Stomach smooth muscle (tissue), 2 donors: ENCODE measurements at regions not wholly inside any gene's neighbourhood (a gene's known extent, or its start where the extent isn't known, plus 50 kb on each side); places are given as distances from the start of the nearest gene placed in this dataset.

Experiments
- H3K27ac ChIP-seq: one replicate; pipeline ENCODE4 v1.7.0; 2013; ENCODE audit warnings: mild to moderate bottlenecking, low read length, inconsistent platforms
- H3K27me3 ChIP-seq, 2 donors: one replicate each; pipeline ENCODE4 v1.7.0; 2013; ENCODE audit warnings: low read length in 2 of 2; ENCODE audit not compliant: insufficient read depth in 2 of 2, control insufficient read depth in 1 of 2
- H3K36me3 ChIP-seq, 2 donors: one replicate each; pipeline ENCODE4 v1.7.0; 2013; ENCODE audit warnings: low read length in 2 of 2; ENCODE audit not compliant: control insufficient read depth in 2 of 2, insufficient read depth in 2 of 2
- H3K4me1 ChIP-seq: one replicate; pipeline ENCODE4 v1.7.0; 2013; ENCODE audit warnings: low read length; ENCODE audit not compliant: control insufficient read depth, insufficient read depth
- H3K4me3 ChIP-seq, 2 donors: one replicate each; pipeline ENCODE4 v1.7.0; 2013; ENCODE audit warnings: low read length in 2 of 2
- H3K9ac ChIP-seq, 2 donors: one replicate each; pipeline ENCODE4 v1.7.0; 2013; ENCODE audit warnings: low read length in 2 of 2, mild to moderate bottlenecking in 1 of 2
- H3K9me3 ChIP-seq, 2 donors: one replicate each; pipeline ENCODE4 v1.7.0; 2013; ENCODE audit warnings: low read length in 2 of 2; ENCODE audit not compliant: control insufficient read depth in 2 of 2
- donor health status: healthy.
- donor health status: Pancreatic carcinoma.

DNA sequence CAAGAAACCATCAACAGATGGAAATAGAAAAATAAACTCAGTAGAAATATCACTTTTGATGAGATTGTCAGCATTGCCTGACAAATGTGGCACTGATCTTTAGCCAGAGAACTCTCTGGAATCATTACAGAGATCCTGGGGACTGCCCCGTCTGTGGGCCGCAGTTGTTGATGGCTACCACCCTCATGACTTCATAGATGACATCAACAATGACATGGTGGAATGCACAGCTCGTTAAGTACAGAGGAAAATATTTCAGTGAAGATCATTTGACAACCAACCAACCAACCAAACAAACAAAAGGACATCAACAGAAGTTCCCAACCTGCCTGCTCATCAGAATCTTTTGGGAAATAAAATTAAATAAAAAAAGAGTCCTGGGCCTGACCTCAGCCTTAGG, 132.6 kb downstream of the UCHL1 start:
- Histone ChIP-seq H3K9me3 (no peaks in the 10 kb centered on the region), H3K4me1 (no peaks in the 10 kb centered on the region), H3K27ac (no peak overlapping the region), H3K27me3 (no peaks in the 10 kb centered on the region), H3K9ac (no peak overlapping the region), H3K36me3 (no peaks in the 10 kb centered on the region), H3K4me3 (no peak overlapping the region)

DNA sequence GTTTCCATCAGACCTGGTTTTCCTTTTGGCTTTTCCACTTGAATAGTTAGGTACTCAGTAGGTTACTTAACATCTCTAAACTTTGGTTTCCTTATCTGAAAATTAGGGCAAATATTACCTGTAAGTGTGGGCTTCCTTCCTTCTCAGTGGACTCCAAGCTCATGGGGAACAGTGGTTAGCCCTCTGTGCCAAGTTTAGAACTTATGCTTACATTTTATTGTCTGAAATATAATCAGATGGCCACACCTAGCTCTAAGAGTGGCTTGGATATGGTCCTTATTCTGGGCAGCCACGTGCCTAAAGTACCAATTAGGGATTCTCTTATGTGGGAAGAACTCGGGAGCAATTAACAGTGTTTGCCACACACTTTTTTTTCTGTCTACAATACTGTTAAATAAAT, 133.9 kb downstream of the UCHL1 start:
- Histone ChIP-seq H3K9me3 (no peaks in the 10 kb centered on the region), H3K4me1 (no peaks in the 10 kb centered on the region), H3K4me3 (no peak overlapping the region), H3K36me3 (no peaks in the 10 kb centered on the region), H3K27ac (no peak overlapping the region), H3K27me3 (no peaks in the 10 kb centered on the region), H3K9ac (no peak overlapping the region)

DNA sequence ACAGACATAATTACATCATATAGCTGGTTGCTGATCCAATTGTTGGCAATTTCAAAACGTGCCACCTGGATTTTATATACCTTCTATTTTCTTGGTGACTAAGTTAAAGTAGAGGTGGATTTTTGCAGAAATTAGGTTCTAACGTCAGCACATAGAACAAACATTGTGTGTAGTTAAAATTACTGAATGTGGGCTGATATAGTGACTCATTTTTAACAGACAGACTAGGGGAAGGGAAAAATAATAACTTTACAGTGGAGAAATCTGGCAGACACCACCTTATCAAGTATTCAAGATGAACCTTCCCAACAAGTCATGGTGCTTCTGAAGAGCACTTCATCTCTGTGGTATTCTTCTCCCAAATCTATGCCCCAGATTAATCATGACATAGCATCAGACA, 134.5 kb downstream of the UCHL1 start:
- H3K36me3 ChIP-seq, result no peaks in the 10 kb centered on the region
- H3K4me1 ChIP-seq, result no peaks in the 10 kb centered on the region
- H3K27me3 ChIP-seq, result no peaks in the 10 kb centered on the region
- no peak overlapping the region for H3K9ac ChIP-seq
- H3K27ac ChIP-seq, result no peak overlapping the region
- H3K4me3 ChIP-seq, result no peak overlapping the region
- no peaks in the 10 kb centered on the region for H3K9me3 ChIP-seq

DNA sequence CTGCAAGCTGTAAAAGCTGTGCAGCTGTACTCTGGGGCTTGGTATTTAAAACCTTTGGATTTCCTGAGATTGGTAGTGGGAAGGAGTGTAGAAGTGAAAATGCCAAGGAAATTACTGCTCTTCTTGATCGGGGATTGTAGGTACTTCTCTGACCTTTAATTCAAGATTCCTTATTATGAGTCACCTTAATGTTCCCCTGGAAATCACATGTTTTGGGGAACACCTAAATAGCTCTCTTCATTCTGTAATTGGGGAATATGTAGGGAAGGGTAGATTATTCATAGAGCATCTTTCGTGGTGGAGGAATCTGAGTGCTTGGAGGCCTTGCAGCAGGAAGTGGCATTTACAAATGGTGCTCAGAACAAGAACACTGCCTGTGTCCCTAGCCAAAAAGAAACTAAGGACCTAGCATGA, 137.8 kb downstream of the UCHL1 start:
- no peaks in the 10 kb centered on the region for H3K4me1 ChIP-seq
- H3K36me3 ChIP-seq, result no peaks in the 10 kb centered on the region
- no peak overlapping the region for H3K4me3 ChIP-seq
- H3K9ac ChIP-seq, result no peak overlapping the region
- H3K27ac ChIP-seq, result no peak overlapping the region
- H3K9me3 ChIP-seq, result no peaks in the 10 kb centered on the region
- no peaks in the 10 kb centered on the region for H3K27me3 ChIP-seq

DNA sequence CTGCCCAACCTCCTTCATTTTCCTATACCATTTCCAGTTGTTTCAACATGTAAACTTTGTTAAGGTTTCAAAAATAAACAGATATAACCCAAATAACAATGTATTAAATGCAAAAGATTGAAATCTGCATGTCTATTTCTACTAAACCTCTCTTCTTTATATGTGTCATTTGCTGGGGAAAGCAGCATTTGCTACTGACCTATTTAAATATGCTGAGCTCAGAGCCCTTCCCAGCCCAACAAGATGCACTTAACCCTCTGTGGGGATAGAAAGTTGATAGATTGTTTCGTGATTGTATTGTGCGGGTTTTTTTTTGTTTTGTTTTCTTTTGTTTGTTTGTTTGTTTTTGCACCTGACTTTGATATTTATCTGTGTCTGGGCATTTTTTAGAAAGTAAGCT, 139.5 kb downstream of the UCHL1 start:
- H3K36me3 ChIP-seq, result no peaks in the 10 kb centered on the region
- no peaks in the 10 kb centered on the region for H3K27me3 ChIP-seq
- H3K9ac ChIP-seq, result no peak overlapping the region
- no peak overlapping the region for H3K27ac ChIP-seq
- no peak overlapping the region for H3K4me3 ChIP-seq
- H3K9me3 ChIP-seq, result no peaks in the 10 kb centered on the region
- no peaks in the 10 kb centered on the region for H3K4me1 ChIP-seq

DNA sequence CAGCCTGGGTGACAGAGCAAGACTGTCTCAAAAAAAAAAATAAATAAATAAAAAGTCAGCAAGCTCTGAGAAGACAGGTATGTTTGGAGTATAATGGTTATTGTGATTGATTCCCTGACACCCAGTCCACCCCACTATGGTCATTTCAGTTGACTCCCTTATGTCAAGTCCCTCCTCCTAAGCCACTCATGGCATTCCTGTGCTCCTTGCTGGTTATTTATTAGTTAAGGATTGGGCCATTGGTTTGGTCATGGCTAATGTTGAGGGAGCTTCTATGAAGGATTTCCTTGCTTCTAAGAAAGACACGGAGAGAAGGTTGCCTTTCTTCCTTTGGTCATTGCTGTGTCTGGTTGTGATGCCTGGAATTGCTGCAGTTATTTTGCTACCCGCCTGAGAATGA, 140.1 kb downstream of the UCHL1 start:
- Histone ChIP-seq H3K9ac (no peak overlapping the region), H3K36me3 (no peaks in the 10 kb centered on the region), H3K9me3 (no peaks in the 10 kb centered on the region), H3K4me1 (no peaks in the 10 kb centered on the region), H3K27ac (no peak overlapping the region), H3K27me3 (no peaks in the 10 kb centered on the region), H3K4me3 (no peak overlapping the region)

DNA sequence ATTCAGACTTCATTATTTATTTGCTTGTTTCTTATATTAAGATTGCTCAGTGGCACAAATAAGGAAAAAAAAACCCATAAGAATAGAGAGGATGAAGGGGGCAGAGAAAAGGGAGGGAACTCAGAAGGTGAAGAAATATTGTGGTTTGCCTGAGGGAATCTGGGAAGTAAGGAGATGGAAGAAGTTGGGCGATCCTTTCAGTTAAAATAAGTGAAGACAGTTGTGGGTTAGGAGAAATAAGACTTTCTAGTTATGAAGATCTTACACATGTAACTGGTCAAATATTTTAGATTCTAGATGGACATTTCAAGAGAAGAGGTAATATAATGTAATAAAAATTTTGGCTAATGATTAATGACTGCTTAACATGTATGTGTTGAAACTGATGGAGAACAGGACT, 138.7 kb upstream of the LIMCH1 start:
- Histone ChIP-seq H3K9ac (no peak overlapping the region), H3K9me3 (no peaks in the 10 kb centered on the region), H3K27me3 (no peaks in the 10 kb centered on the region), H3K36me3 (no peaks in the 10 kb centered on the region), H3K4me3 (no peak overlapping the region), H3K4me1 (no peaks in the 10 kb centered on the region), H3K27ac (no peak overlapping the region)

DNA sequence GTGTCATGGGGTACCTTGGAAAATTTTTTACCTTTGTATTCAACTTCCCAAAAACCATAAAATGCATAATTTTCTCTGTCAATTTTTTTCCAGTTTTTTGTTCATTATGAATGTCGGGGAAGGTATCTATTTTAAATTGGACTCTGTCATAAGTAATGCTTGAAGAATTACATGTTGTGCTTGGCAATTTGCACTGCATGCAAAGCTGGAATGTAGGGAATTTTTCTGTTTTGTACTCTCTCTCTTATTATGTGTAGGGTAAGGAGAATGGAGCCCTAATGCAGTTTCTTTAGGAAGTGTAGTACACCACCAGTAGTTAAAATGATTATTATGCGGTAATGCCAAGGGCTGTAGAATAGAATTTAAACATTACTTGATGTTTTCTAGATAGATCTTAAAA, 137.7 kb upstream of the LIMCH1 start:
- no peak overlapping the region for H3K4me3 ChIP-seq
- H3K27me3 ChIP-seq, result no peaks in the 10 kb centered on the region
- H3K9ac ChIP-seq, result no peak overlapping the region
- no peak overlapping the region for H3K27ac ChIP-seq
- no peaks in the 10 kb centered on the region for H3K9me3 ChIP-seq
- no peaks in the 10 kb centered on the region for H3K4me1 ChIP-seq
- H3K36me3 ChIP-seq, result no peaks in the 10 kb centered on the region

DNA sequence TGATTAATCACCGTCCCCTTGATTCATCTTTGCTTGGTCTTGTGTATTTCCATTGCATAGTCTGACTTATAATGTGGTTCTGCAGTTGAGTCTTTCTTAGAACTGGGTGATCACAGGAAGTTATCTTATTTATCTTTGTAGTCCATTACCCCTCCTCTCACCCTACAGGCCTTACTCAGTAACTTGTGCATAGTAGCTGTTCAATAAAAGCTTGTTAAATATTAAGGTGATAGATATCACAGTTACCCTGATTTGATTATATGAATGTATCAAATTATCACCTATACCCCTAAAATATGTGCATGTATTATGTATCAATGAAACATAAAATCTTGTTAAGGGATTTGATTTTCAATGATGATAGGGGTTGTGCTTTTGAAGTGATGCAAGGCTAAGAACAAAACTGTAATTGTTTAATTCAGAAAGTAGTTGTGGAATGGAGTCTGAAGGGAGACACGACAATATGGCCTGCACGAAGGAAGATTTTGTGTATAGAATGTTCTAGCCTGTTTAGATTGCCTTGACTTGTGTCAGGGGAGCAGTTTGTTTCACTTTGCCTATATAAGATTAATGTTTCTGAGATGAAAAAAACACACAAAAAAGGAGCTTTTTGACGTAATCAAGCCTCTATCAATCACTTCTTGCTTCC, 132.4 kb upstream of the LIMCH1 start:
- no peak overlapping the region for H3K4me3 ChIP-seq
- H3K27ac ChIP-seq, result no peak overlapping the region
- no peaks in the 10 kb centered on the region for H3K36me3 ChIP-seq
- H3K4me1 ChIP-seq, result no peaks in the 10 kb centered on the region
- H3K9ac ChIP-seq, result no peak overlapping the region
- H3K9me3 ChIP-seq, result no peaks in the 10 kb centered on the region
- peaks cover 0 to under 1% of the 10 kb centered on the region in 2 donors for H3K27me3 ChIP-seq

DNA sequence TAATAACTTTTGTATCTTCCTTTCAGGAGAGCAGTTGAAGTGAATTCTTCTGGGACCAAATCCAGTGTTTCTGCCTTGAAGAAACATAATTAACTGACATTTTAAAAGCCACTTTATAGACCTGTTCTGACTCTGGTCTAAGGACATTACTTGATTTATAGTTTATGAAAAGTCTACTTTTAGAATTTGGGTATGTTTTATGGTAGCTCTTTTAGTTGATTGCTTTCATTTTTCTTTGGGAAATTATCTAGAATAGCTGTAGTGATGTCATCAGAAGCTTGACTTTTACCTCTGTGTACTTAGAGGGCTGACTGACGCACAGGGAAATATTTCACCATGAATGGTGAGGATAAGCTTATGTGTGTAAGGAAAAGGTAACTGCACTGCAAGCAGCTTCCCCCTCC, 131.8 kb upstream of the LIMCH1 start:
- no peak overlapping the region for H3K4me3 ChIP-seq
- H3K9me3 ChIP-seq, result no peaks in the 10 kb centered on the region
- H3K9ac ChIP-seq, result no peak overlapping the region
- H3K27me3 ChIP-seq, result peaks cover 0 to 3% of the 10 kb centered on the region in 2 donors
- no peak overlapping the region for H3K27ac ChIP-seq
- no peaks in the 10 kb centered on the region for H3K36me3 ChIP-seq
- no peaks in the 10 kb centered on the region for H3K4me1 ChIP-seq

DNA sequence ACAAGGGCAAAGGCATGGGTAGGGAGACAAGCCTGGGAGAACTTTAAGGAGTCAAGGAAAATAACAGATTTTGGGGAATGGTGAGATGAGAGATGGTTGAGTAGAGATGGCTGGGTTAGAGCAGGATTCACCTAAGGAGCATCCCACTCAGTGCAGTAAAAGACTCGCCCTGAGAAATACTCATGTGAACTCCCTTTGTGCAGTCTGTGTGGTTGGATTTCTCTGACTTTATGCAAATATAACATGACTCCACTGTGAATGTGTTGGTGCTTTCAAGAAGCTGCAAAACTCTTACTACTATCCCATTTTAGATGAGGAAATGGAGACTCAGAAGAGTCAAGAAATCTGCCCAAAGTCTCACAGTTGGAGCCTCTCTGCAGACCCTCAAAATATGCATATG, 129.8 kb upstream of the LIMCH1 start:
- H3K27ac ChIP-seq, result no peak overlapping the region
- no peaks in the 10 kb centered on the region for H3K36me3 ChIP-seq
- H3K4me1 ChIP-seq, result no peaks in the 10 kb centered on the region
- no peak overlapping the region for H3K9ac ChIP-seq
- H3K27me3 ChIP-seq, result peaks cover 0 to 3% of the 10 kb centered on the region in 2 donors
- no peak overlapping the region for H3K4me3 ChIP-seq
- no peaks in the 10 kb centered on the region for H3K9me3 ChIP-seq
